ENCODE measurements at regions not wholly inside any gene's neighbourhood (a gene's known extent, or its start where the extent isn't known, plus 50 kb on each side); places are given as distances from the start of the nearest gene placed in this dataset.

DNA sequence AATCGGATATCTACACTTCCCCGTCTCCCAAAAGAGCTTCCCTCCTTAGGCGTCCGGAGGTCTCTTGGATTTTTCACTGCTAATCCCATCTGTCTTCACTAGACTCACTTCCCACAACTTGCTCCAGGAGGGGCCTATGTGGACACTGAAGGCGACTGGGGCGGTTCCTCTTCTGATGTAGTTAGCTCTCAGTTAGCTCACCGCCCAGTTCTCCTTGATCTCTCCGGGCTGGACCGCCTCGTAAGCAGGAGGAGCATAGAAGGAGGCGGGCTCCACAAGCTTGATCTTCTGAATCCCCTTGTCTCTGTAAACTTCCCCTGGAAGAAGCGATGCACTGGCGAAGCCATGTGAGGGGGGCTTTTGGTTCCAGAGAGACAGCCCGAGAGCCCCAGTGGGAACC is 112.0 kb upstream of the SELENOP start:
- no peaks in the 10 kb centered on the region for H3K27me3 ChIP-seq (ENCODE audit: control insufficient read depth, low read length)
- no peaks in the 10 kb centered on the region for H3K9me3 ChIP-seq (ENCODE audit: control insufficient read depth, insufficient read depth, low read length)
- H3K9me2 ChIP-seq (replicated peaks; ENCODE audit: control insufficient read depth, low read length), result no peaks in the 10 kb centered on the region
- no peaks in the 10 kb centered on the region for H3K36me3 ChIP-seq (ENCODE audit: control insufficient read depth, low read length)
- H3K27ac ChIP-seq (ENCODE audit: low read depth, low read length), result no peak overlapping the region
- no peaks in the 10 kb centered on the region for H3K79me2 ChIP-seq (ENCODE audit: control insufficient read depth, low read length)
- H3F3A ChIP-seq (ENCODE audit: control insufficient read depth, insufficient read depth), result no peaks in the 10 kb centered on the region
- no peaks in the 10 kb centered on the region for H4K20me1 ChIP-seq (ENCODE audit: control insufficient read depth, insufficient read depth, low read depth, low read length)
- no peak overlapping the region for H3K4me2 ChIP-seq (ENCODE audit: low read length)
- H3K4me1 ChIP-seq (ENCODE audit: control insufficient read depth, low read length), result no peaks in the 10 kb centered on the region
- no peak overlapping the region for H3K4me3 ChIP-seq (ENCODE audit: low read length)
- TF ChIP-seq EZH2phosphoT487 (IDR thresholded peaks at IDR 0.05; ENCODE audit: borderline replicate concordance, low read length), result no peak
- TF ChIP-seq, protein P1, sequence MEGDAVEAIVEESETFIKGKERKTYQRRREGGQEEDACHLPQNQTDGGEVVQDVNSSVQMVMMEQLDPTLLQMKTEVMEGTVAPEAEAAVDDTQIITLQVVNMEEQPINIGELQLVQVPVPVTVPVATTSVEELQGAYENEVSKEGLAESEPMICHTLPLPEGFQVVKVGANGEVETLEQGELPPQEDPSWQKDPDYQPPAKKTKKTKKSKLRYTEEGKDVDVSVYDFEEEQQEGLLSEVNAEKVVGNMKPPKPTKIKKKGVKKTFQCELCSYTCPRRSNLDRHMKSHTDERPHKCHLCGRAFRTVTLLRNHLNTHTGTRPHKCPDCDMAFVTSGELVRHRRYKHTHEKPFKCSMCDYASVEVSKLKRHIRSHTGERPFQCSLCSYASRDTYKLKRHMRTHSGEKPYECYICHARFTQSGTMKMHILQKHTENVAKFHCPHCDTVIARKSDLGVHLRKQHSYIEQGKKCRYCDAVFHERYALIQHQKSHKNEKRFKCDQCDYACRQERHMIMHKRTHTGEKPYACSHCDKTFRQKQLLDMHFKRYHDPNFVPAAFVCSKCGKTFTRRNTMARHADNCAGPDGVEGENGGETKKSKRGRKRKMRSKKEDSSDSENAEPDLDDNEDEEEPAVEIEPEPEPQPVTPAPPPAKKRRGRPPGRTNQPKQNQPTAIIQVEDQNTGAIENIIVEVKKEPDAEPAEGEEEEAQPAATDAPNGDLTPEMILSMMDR (IDR thresholded peaks at IDR 0.05; ENCODE audit: low read depth, low read length, poor library complexity, severe bottlenecking), result no peak

DNA sequence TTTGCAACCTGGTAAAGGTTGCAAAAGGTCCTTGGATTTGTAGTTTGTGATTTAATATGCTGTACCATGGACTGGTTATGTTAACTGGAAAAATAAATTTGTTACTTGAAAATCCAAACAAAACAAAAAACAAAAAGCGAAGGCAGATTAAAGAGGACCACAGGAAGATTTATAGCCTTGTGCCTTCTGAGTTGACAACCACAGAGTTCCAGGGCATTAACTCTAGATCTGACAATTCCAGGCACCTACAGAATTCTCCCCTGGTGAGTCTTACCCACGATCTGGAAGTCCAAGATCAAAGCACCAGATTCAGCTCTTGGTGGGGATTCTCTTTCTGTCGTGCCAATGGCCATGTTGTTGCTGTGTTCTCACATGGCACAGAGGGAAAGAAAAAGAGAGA is 107.9 kb upstream of the SELENOP start:
- Histone ChIP-seq H3K4me3 (ENCODE audit: low read length) (no peak overlapping the region), H3K36me3 (ENCODE audit: control insufficient read depth, low read length) (no peaks in the 10 kb centered on the region), H3K79me2 (ENCODE audit: control insufficient read depth, low read length) (no peaks in the 10 kb centered on the region), H4K20me1 (ENCODE audit: control insufficient read depth, insufficient read depth, low read depth, low read length) (no peaks in the 10 kb centered on the region), H3K9me3 (ENCODE audit: control insufficient read depth, insufficient read depth, low read length) (no peaks in the 10 kb centered on the region), H3K27ac (ENCODE audit: low read depth, low read length) (no peak overlapping the region), H3K4me1 (ENCODE audit: control insufficient read depth, low read length) (no peaks in the 10 kb centered on the region), H3K27me3 (ENCODE audit: control insufficient read depth, low read length) (no peaks in the 10 kb centered on the region), H3F3A (ENCODE audit: control insufficient read depth, insufficient read depth) (no peaks in the 10 kb centered on the region), H3K4me2 (ENCODE audit: low read length) (no peak overlapping the region), H3K9me2 (replicated peaks; ENCODE audit: control insufficient read depth, low read length) (no peaks in the 10 kb centered on the region)
- TF ChIP-seq, protein P1 (IDR thresholded peaks at IDR 0.05; ENCODE audit: low read depth, low read length, poor library complexity, severe bottlenecking), result no peak
- TF ChIP-seq EZH2phosphoT487 (IDR thresholded peaks at IDR 0.05; ENCODE audit: borderline replicate concordance, low read length), result no peak

DNA sequence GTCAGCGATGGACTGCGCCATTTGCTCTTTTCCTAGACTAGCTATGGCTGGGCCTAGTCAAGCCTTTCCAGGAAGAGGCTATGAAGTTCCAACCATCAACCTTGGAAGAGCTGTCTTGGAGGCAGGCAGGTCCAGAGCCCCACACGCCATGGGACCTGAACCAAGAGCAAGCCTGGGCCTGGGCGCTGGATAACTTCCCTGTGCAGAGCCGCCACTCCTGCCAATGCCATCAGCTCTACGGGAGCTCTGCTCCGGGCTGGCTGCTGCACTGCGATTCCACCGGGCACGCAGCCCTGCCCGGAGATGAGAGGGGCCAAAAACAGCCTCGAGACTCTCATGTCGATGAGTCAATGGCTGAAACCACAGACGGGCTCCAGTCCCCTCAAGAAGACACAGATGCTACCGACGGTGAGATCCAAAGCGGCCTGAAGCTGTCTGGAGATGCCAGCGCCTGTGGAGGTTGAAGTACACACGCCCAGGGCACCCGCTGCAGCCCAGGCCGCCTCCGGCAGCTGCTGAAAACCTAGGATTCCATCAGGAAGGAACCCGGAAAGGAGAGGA is 103.7 kb upstream of the SELENOP start:
- peaks cover 4% of the 10 kb centered on the region; the same call in 1 of the 2 replicates for H3K4me1 ChIP-seq (ENCODE audit: control insufficient read depth, low read length)
- TF ChIP-seq, protein P1 (IDR thresholded peaks at IDR 0.05; ENCODE audit: low read depth, low read length, poor library complexity, severe bottlenecking), result no peak
- no peak for TF ChIP-seq EZH2phosphoT487 (IDR thresholded peaks at IDR 0.05; ENCODE audit: borderline replicate concordance, low read length)

More for the DNA sequence above, 103.7 kb upstream of the SELENOP start:
- no peak overlapping the region for H3K4me3 ChIP-seq (ENCODE audit: low read length)
- no peaks in the 10 kb centered on the region for H3K9me3 ChIP-seq (ENCODE audit: control insufficient read depth, insufficient read depth, low read length)
- no peaks in the 10 kb centered on the region for H3K36me3 ChIP-seq (ENCODE audit: control insufficient read depth, low read length)
- H3F3A ChIP-seq (ENCODE audit: control insufficient read depth, insufficient read depth), result no peaks in the 10 kb centered on the region
- H3K4me2 ChIP-seq (ENCODE audit: low read length), result no peak overlapping the region
- H3K27me3 ChIP-seq (ENCODE audit: control insufficient read depth, low read length), result no peaks in the 10 kb centered on the region
- H4K20me1 ChIP-seq (ENCODE audit: control insufficient read depth, insufficient read depth, low read depth, low read length), result no peaks in the 10 kb centered on the region
- H3K79me2 ChIP-seq (ENCODE audit: control insufficient read depth, low read length), result no peaks in the 10 kb centered on the region
- no peak overlapping the region for H3K27ac ChIP-seq (ENCODE audit: low read depth, low read length)
- no peaks in the 10 kb centered on the region for H3K9me2 ChIP-seq (replicated peaks; ENCODE audit: control insufficient read depth, low read length)

Measured in DOHH2 (cell line).